Natural killer cell treated with Interleukin-12 subunit alpha and Interleukin-12 subunit beta and Interleukin-15 and Interleukin-18, amount 100 ng/mL, for 72 hours (primary cell): ENCODE measurements at regions not wholly inside any gene's neighbourhood (a gene's known extent, or its start where the extent isn't known, plus 50 kb on each side); places are given as distances from the start of the nearest gene placed in this dataset.

Experiments
- ATAC-seq, 2 donors: fragments of 150-1000 bp; cut with Tn5 transposase in 1 of 2; sonication (Bioruptor Pico), chemical (Tn5 transposase) in 1 of 2; 2 replicates each; pipeline ENCODE4 v1.10.0; 2021
- DNase-seq: peaks from one replicate; pipeline ENCODE4 v3.0.0; 2022; ENCODE audit warnings: low spot score
- H3K27ac Mint-ChIP-seq, 2 donors: 1 replicate in 1 of 2; 2 replicates in 1 of 2; pipeline ENCODE4 v1.8.0; 2022; ENCODE audit warnings: mixed read lengths in 2 of 2, mild to moderate bottlenecking in 1 of 2, moderate library complexity in 1 of 2
- H3K27me3 Mint-ChIP-seq, 2 donors: 1 replicate in 1 of 2; 2 replicates in 1 of 2; pipeline ENCODE4 v1.8.0; 2022; ENCODE audit warnings: mixed read lengths in 2 of 2
- H3K36me3 Mint-ChIP-seq: one replicate; pipeline ENCODE4 v1.8.0; 2022; ENCODE audit warnings: mixed read lengths
- H3K4me1 Mint-ChIP-seq, 2 donors: 1 replicate in 1 of 2; 2 replicates in 1 of 2; pipeline ENCODE4 v1.8.0; 2022; ENCODE audit warnings: low read depth in 2 of 2, mixed read lengths in 2 of 2, mild to moderate bottlenecking in 1 of 2
- H3K4me3 Mint-ChIP-seq: one replicate; pipeline ENCODE4 v1.8.0; 2022; ENCODE audit warnings: mixed read lengths
- H3K9me3 Mint-ChIP-seq: 2 replicates; pipeline ENCODE4 v1.8.0; 2022; ENCODE audit warnings: mixed read lengths

DNA sequence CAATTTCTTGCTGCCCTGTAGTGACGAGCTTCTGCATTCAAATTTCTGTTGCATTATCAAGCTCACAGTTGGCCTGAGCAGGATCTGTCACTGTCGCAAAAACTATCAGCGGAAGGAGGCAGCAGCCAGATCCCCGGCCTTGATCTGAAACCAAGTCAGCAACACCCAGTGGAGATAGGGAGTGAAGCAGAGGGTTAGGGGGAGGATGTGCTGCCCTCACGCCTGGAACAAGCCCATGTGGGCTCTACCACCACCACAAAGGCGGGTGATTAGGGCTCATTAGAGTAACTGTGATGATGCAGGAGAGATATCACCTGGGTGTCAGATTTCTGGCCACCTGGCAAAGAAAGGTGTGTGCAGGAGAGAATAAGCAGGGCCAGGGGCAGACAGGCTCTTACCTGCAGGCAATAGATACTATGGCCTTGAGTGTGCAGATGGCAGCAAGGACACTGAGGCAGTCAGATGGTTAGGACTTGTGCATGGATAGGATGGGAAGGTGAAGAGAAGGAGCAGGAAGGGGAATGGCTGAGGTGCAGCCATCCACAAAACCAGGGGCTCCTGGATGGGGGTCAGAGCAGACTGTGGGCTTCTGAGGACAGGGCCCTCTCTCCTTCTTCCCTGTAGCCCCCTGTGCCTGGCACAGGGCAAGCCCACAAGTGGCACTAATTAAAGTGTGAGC lies 417.3 kb downstream of the RPS24 start:
- H3K9me3 Mint-ChIP-seq, result no peaks in the 10 kb centered on the region
- no peaks in the 10 kb centered on the region for H3K36me3 Mint-ChIP-seq
- no peaks in the 10 kb centered on the region for H3K4me1 Mint-ChIP-seq

DNA sequence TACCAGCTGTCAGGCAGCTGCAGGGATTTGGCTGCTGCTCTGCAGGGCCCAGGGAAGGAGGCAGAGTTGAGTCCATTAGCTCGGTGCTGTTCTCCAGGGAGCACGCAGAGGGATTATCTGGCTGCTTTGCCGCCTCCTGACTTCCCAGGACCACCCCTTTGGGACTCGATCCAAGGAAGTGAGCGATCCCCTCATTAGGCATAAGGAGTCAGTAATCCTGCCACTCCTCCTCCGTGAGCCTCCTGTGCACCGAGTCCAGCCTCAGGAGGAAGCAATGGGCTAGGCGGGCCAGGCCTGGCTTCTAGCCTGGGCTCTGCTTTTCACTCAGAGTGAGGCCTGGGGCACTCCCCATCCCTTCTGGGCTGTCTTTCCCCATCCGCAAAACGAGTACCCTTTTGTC lies 417.9 kb downstream of the RPS24 start:
- Mint-ChIP-seq H3K4me3 (no peak overlapping the region), H3K27me3 (peaks cover 7 to 11% of the 10 kb centered on the region in 2 donors), H3K9me3 (no peaks in the 10 kb centered on the region), H3K4me1 (no peaks in the 10 kb centered on the region), H3K27ac (no peak overlapping the region), H3K36me3 (no peaks in the 10 kb centered on the region)
- DNase-seq, result peak; percentile 55
- no peak for ATAC-seq

More for the DNA sequence above, 417.3 kb downstream of the RPS24 start:
- Mint-ChIP-seq H3K4me3 (no peak overlapping the region), H3K27me3 (peaks cover 7 to 11% of the 10 kb centered on the region in 2 donors), H3K27ac (no peak overlapping the region)
- DNase-seq, result peak; percentile 25
- no peak for ATAC-seq

DNA sequence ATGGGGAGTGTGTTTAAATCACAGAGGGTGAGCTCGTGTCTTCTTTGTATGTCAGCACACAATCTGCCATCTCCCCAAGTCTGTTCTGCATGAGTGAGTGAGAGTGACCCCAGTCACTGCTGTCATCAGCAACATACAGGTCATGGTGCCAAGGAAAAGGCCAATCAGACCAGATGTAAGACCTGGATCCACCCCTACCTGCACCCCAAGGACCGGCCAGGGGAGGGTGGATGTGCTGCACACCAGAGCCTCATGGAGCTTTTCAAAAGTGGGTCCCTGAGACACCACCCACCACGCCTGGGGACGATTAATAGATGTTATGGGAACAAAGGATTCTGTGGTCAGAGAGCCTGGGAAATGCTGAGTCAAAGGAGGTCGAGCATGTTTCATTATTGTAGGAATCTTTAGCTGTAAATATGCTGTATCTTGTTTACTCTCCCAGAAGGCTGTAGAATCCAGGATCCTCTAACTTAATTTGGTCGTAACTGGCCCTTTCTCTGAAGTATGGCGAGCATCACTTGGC lies 420.5 kb downstream of the RPS24 start:
- Mint-ChIP-seq H3K36me3 (no peaks in the 10 kb centered on the region), H3K27ac (no peak overlapping the region), H3K4me1 (no peaks in the 10 kb centered on the region), H3K9me3 (no peaks in the 10 kb centered on the region), H3K4me3 (no peak overlapping the region), H3K27me3 (peaks cover 0 to 2% of the 10 kb centered on the region in 2 donors)
- no peak for DNase-seq
- ATAC-seq, result no peak

DNA sequence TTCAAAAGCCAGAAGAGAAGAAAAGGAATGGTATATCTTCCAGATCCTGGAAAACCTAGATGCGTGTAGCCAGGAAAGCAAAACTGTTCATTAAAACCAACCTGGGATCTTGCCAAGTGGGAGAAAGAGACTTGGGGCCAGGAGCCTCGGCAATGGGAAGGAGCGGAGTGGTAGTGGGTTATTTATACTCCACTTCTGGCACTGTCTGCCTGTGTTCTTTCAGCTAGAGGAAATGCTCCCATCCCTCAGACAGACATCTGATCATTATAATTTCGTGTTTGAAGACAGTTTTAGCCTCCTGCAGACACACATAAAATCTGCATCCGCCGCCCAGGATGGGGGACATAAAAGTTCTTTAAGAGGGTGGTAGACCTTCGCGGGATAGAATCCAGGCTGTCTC lies 421.6 kb downstream of the RPS24 start:
- Mint-ChIP-seq H3K27ac (no peak overlapping the region), H3K4me1 (no peaks in the 10 kb centered on the region), H3K36me3 (no peaks in the 10 kb centered on the region), H3K4me3 (no peak overlapping the region), H3K27me3 (peaks cover 0 to 2% of the 10 kb centered on the region in 2 donors), H3K9me3 (no peaks in the 10 kb centered on the region)
- DNase-seq (no peak), ATAC-seq (no peak)

DNA sequence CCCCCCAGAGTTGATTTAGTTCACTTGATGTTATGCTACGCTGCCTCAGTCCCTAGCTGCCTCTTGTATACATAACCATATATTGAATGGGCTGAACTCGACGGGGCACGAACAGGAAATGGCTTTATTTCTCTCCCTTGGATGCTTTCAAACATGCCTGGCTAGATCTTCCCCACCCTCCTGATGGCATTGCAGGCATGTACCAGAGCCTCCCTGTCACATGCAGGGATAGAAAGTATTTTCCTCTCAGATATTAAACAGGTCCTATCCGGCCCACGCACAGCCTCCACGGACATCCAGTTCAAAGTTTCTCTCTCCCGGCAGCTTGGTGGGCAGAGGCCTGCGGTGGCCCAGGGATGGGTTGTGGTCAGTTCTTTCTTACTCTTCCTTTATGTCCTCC lies 422.1 kb downstream of the RPS24 start:
- H3K9me3 Mint-ChIP-seq, result no peaks in the 10 kb centered on the region
- H3K27me3 Mint-ChIP-seq, result peaks cover 0 to 2% of the 10 kb centered on the region in 2 donors
- no peaks in the 10 kb centered on the region for H3K4me1 Mint-ChIP-seq

DNA sequence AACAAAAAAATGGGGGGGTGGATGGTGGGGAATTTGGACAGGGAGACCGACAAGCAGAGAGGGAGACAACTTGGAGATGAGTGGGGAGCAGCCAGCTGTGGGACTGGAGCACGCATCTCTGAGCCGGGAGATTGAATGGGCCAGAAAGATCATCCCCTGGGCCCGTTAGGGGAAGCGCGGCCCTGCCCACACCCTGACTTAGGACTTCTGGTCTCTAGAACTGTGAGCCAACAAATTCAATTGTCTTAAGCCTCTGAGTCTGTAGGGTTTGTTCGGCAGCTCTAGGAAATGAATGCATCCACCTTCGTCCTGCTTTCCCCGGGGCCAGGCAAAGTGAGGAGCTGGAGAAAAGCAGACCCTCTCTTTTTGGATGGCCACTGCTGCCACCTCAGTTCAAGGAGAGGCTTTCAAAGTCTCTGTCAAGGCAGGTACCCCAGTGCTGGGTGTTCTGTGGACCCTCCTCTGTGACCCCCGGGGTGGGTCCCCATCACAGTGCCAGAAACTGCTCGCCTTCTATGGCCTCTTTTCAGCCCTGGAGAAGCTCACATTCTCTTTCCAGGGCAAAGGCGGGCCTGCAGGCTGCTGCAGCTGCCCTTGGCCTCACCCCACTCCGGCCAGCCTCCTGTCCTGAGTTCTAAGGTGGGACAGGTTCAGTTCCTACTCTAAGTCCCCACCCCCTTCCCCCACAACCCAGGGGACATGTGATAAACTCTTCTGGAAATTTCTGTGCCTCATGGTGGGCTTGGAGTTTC lies 423.2 kb downstream of the RPS24 start:
- ATAC-seq (no peak), DNase-seq (no peak)
- Mint-ChIP-seq H3K4me1 (no peaks in the 10 kb centered on the region), H3K4me3 (no peak overlapping the region), H3K9me3 (no peaks in the 10 kb centered on the region), H3K27me3 (no peaks in the 10 kb centered on the region), H3K27ac (no peak overlapping the region), H3K36me3 (no peaks in the 10 kb centered on the region)

More for the DNA sequence above, 422.1 kb downstream of the RPS24 start:
- ATAC-seq, result no peak
- no peak overlapping the region for H3K4me3 Mint-ChIP-seq
- no peak overlapping the region for H3K27ac Mint-ChIP-seq
- H3K36me3 Mint-ChIP-seq, result no peaks in the 10 kb centered on the region
- DNase-seq, result no peak

DNA sequence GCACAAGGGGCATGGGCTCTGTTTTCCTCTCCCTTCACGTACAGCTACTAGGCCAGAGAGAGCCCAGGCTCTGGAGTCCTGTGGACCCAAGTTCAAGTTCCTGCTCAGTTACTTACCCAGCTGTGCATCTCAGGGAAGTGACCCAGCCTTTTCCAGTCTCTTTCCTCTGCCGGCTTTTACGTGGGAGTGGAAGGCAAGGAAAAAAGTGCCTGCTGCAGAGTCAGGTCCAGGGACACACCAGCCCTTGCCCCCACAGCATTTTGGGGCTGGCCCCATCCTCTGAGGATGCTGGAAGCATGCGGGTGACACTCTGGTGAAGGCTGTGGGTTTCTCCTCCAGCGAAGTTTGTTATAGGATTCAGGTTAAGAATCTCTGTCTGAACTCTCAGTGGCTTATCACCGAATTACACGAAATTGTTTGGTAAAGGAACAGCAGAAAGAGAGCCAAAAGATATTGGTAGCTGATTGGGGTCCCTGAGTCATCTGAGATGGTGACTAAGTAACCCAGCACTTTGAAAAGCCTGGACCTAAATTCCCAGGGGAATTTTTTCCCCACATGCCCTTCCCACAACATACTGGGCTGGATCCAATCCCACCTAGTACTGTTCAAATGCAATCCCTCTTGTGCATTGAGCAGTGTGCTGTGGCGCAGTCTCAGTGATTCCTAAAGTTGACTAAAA lies 424.3 kb downstream of the RPS24 start:
- ATAC-seq (no peak), DNase-seq (no peak)
- no peaks in the 10 kb centered on the region for H3K27me3 Mint-ChIP-seq
- no peaks in the 10 kb centered on the region for H3K9me3 Mint-ChIP-seq
- H3K27ac Mint-ChIP-seq, result no peak overlapping the region
- H3K4me1 Mint-ChIP-seq, result no peaks in the 10 kb centered on the region
- no peak overlapping the region for H3K4me3 Mint-ChIP-seq
- H3K36me3 Mint-ChIP-seq, result no peaks in the 10 kb centered on the region

DNA sequence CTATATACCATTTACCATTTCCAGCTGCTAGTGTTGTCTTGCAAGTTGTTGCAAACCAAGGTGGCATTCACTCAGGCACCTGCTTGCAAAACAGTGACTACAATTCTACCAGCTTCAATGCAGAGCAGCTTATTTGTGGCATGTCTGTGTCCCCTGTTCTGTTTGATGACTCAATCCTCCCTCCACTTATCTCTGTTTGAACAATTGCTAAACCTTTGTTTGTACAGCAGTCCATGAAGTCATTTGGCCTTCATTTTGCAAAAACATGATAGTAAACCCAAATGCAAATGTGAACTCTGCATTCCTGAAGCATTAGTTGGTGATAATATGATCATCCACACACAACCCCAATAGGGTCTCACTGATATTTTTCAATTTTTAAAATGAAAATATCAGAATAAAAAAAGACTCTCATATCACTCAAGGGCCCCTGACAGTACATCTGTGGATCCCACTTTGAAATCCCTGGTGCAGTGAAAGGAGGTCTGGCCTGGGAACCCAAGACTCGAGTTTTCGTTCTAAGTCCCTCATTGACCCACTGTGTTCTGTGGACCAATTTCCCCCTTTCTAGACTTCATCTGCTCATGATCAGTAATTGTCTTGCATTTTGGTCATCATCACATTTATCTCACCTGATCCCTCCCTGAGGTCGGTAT lies 425.4 kb downstream of the RPS24 start:
- H3K27me3 Mint-ChIP-seq, result no peaks in the 10 kb centered on the region
- DNase-seq (no peak), ATAC-seq (no peak)
- H3K36me3 Mint-ChIP-seq, result no peaks in the 10 kb centered on the region
- H3K9me3 Mint-ChIP-seq, result no peaks in the 10 kb centered on the region
- H3K4me3 Mint-ChIP-seq, result no peak overlapping the region
- no peaks in the 10 kb centered on the region for H3K4me1 Mint-ChIP-seq
- no peak overlapping the region for H3K27ac Mint-ChIP-seq

DNA sequence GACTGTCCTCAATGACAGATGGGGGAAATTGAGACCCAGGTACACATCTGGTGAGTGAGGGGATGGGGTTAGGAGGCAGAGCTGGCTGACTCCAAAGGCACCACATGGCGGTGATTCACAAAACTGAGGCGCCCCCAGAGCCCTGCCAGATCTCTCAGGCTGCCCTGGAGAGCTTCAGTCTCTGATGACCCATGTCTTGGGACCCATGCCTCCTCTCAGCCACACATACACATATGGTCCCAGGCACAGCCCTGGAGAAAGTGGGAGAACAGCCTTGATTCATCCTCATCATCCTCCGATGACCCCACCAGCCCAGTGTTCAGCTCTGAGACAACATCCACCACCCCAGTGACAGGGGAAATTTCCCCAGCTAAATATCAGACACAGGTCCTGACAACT lies 426.0 kb downstream of the RPS24 start:
- Mint-ChIP-seq H3K27me3 (no peaks in the 10 kb centered on the region), H3K27ac (no peak overlapping the region), H3K9me3 (no peaks in the 10 kb centered on the region), H3K4me3 (no peak overlapping the region), H3K36me3 (no peaks in the 10 kb centered on the region), H3K4me1 (no peaks in the 10 kb centered on the region)
- ATAC-seq (no peak), DNase-seq (no peak)

DNA sequence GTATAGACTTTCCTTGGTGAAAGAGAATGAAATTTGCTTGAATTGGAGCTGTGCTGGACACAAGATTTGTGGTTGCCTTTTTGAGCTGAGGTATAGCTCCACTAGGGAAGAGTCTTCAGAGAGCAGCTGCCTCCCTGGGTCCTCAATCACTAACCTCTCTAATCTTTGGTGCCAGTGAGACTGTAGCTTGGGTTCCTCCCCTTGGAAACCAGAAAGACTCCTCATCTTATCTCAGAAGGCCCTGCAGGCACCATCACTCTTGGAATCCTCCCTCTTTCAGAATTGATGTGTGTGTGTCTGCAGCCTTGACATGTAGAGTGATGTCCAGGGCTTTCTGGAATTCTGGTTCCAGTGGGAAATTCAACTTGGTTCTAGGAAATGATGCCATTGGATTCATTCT lies 426.5 kb downstream of the RPS24 start:
- no peak for ATAC-seq

DNA sequence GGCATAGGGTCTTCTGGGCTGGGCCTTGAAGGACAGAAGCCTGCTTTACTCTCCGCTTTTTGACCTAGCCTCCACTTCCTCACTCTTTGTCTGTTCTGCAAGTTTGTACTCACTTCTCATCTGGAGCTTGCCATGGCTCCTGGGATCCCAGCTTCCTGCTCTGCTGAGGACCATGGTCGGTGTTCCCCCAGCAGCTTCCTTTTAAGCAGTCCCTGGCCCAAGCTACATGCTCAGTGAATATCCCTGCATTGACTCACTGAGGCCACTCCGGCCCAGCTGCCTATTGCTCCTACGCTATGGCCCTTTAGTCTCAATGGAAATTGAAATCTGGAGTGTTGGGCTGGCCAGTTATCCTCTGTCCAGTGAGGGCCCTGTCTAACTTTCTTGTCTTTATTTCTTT lies 427.7 kb downstream of the RPS24 start:
- no peak overlapping the region for H3K27ac Mint-ChIP-seq
- H3K4me3 Mint-ChIP-seq, result no peak overlapping the region
- H3K9me3 Mint-ChIP-seq, result no peaks in the 10 kb centered on the region
- ATAC-seq, result no peak
- no peak for DNase-seq
- H3K27me3 Mint-ChIP-seq, result no peaks in the 10 kb centered on the region
- no peaks in the 10 kb centered on the region for H3K36me3 Mint-ChIP-seq
- H3K4me1 Mint-ChIP-seq, result no peaks in the 10 kb centered on the region

More for the DNA sequence above, 426.5 kb downstream of the RPS24 start:
- no peak overlapping the region for H3K27ac Mint-ChIP-seq
- H3K4me3 Mint-ChIP-seq, result no peak overlapping the region
- no peaks in the 10 kb centered on the region for H3K36me3 Mint-ChIP-seq
- no peaks in the 10 kb centered on the region for H3K4me1 Mint-ChIP-seq
- no peaks in the 10 kb centered on the region for H3K27me3 Mint-ChIP-seq
- no peaks in the 10 kb centered on the region for H3K9me3 Mint-ChIP-seq
- DNase-seq, result no peak

DNA sequence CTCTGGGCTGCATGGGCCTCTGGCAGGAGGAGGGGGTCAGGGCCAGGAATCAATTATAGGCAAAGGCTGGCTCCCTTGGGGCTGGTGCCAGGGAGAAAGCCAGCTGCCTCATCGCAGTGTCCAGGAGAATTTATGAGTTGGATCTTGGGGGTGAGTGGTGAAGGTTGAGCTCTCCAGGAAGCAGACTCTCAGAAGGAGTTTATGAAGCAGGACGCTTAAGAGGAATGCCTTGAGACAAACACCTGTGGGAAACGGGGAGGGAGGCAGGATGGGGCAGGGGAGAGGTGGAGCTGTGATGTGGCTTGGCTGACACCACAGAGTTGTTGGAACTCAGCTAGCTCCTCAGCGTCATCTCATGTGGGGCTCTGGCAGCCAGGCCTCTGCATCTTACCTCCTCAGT lies 428.5 kb downstream of the RPS24 start:
- H3K4me1 Mint-ChIP-seq, result no peaks in the 10 kb centered on the region
- H3K36me3 Mint-ChIP-seq, result no peaks in the 10 kb centered on the region
- DNase-seq (no peak), ATAC-seq (no peak)
- H3K9me3 Mint-ChIP-seq, result no peaks in the 10 kb centered on the region
- no peak overlapping the region for H3K4me3 Mint-ChIP-seq
- no peak overlapping the region for H3K27ac Mint-ChIP-seq
- no peaks in the 10 kb centered on the region for H3K27me3 Mint-ChIP-seq

DNA sequence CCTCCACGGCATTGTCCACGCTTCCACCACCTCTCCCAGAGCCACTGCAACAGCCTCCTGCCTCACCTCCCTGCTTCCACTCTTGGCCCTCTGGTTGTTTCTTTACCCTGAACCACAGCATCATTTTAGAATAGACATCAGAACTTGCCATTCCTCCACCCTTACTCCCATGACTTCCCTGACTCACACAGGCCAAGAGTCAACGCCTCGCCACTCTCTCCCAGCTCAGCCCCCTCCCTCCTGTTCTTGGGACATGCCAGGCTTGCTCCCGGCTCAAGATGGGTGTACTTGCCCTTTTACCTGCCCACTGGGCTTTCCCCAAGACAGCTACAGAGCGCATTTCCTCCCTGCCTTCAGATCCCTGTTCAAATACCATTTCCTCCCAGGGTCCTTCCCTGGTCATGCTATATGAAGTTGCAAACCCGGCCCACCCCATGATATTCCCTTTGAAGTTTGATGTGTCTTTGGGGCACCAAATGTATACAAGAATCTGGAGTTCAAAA lies 429.1 kb downstream of the RPS24 start:
- Mint-ChIP-seq H3K4me1 (no peaks in the 10 kb centered on the region), H3K4me3 (no peak overlapping the region), H3K9me3 (no peaks in the 10 kb centered on the region), H3K27ac (no peak overlapping the region), H3K27me3 (no peaks in the 10 kb centered on the region), H3K36me3 (no peaks in the 10 kb centered on the region)
- ATAC-seq (no peak), DNase-seq (no peak)
